Neural progenitor cell (in vitro differentiated cells): ENCODE measurements at regions not wholly inside any gene's neighbourhood (a gene's known extent, or its start where the extent isn't known, plus 50 kb on each side); places are given as distances from the start of the nearest gene placed in this dataset.

Experiments
- CTCF ChIP-seq: fragments of 200-600 bp; sonication (generic); IDR thresholded peaks from 2 replicates; pipeline ENCODE4 v1.5.1; 2017; ENCODE audit warnings: antibody characterized with exemption, mild to moderate bottlenecking
- EZH2phosphoT487 ChIP-seq: fragments of 200-600 bp; sonication (generic); IDR thresholded peaks from 2 replicates; pipeline ENCODE4 v1.6.1; 2017; ENCODE audit warnings: antibody characterized with exemption

- TF ChIP-seq CTCF (no peak), EZH2phosphoT487 (no peak)
Measured at GRCh38 chr3:178036451-178037144, 499.6 kb upstream of the KCNMB2 start.
